HCT116 (cell line): ENCODE measurements at regions not wholly inside any gene's neighbourhood (a gene's known extent, or its start where the extent isn't known, plus 50 kb on each side); places are given as distances from the start of the nearest gene placed in this dataset.

Source experiments
- CEBPB ChIP-seq: IDR thresholded peaks from 2 replicates; pipeline ENCODE4 v1.6.1; 2012; ENCODE audit warnings: low read depth
- EGR1 ChIP-seq: IDR thresholded peaks from 2 replicates; pipeline ENCODE4 v1.6.1; 2012; ENCODE audit warnings: low read depth
- ELF1 ChIP-seq: IDR thresholded peaks from 2 replicates; pipeline ENCODE4 v1.6.1; 2012; ENCODE audit warnings: low read depth, borderline replicate concordance
- EZH2 ChIP-seq: fragments of 200-600 bp; sonication (generic); IDR thresholded peaks from 2 replicates; pipeline ENCODE4 v1.6.1; 2017; ENCODE audit warnings: antibody characterized with exemption, mixed run types
- FOSL1 ChIP-seq: IDR thresholded peaks from 2 replicates; pipeline ENCODE4 v1.6.1; 2012; ENCODE audit warnings: low read depth
- JUND ChIP-seq: IDR thresholded peaks from 2 replicates; pipeline ENCODE4 v1.6.1; 2012
- POLR2A ChIP-seq: IDR thresholded peaks from 2 replicates; pipeline ENCODE4 v1.7.0; 2011; ENCODE audit warnings: borderline replicate concordance; ENCODE audit not compliant: insufficient read depth, insufficient read length; ENCODE audit errors: extremely low read depth
- POLR2AphosphoS5 ChIP-seq: IDR thresholded peaks from 2 replicates; pipeline ENCODE4 v1.6.1; 2011; ENCODE audit warnings: mild to moderate bottlenecking, low read depth, low read length, moderate library complexity
- SIN3A ChIP-seq: IDR thresholded peaks from 2 replicates; pipeline ENCODE4 v1.6.1; 2012; ENCODE audit warnings: low read depth
- YY1 ChIP-seq: IDR thresholded peaks from 2 replicates; pipeline ENCODE4 v1.6.1; 2011; ENCODE audit warnings: low read length, low read depth, moderate library complexity, mild to moderate bottlenecking; ENCODE audit not compliant: insufficient replicate concordance; ENCODE audit errors: extremely low read depth
- ZNF274 ChIP-seq: fragments of 200-500 bp; sonication (Bioruptor generic); IDR thresholded peaks from 2 replicates; pipeline ENCODE4 v1.6.1; 2014; ENCODE audit warnings: mild to moderate bottlenecking, low read depth, low read length, inconsistent platforms
- TF ChIP-seq, protein P1 (sequence below), 3 experiments: fragments of 200-600 bp in 1 of 3; sonication (generic) in 1 of 3; IDR thresholded peaks in 2 of 3; conservative IDR thresholded peaks in 1 of 3; 2 replicates each; pipeline ENCODE4 v1.5.1; 2012 to 2017; ENCODE audit warnings: low read depth in 2 of 3, low read length in 2 of 3, antibody characterized with exemption in 1 of 3, borderline replicate concordance in 1 of 3, control low read depth in 1 of 3, mild to moderate bottlenecking in 1 of 3, mixed read lengths in 1 of 3, mixed run types in 1 of 3, moderate library complexity in 1 of 3; ENCODE audit not compliant: insufficient read depth in 1 of 3
- TF ChIP-seq, protein P2 (sequence below): IDR thresholded peaks from 2 replicates; pipeline ENCODE4 v1.6.1; 2011; ENCODE audit warnings: mild to moderate bottlenecking, low read length, moderate library complexity; ENCODE audit not compliant: insufficient replicate concordance; ENCODE audit errors: extremely low read depth
- TF ChIP-seq, protein P3 (sequence below): IDR thresholded peaks from 2 replicates; pipeline ENCODE4 v1.6.1; 2012

DNA sequence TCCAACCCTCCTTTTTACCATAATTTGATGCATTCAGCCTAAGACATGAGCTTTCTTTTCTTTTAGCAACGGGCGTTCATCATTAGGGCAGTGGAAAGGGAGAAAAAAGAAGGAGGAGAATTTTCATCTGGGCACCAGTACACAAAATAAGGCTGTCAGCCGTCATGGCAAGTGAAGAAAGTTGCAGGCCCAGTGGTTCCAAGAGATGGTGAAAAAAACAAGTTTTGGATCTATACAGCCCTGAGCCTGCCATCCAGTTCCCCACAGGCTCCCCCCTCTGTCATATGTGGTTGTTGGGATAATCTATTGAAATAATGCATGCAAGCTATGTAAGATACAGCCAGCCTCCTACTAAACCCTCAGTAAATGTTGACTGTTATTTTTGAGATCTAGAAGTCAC lies 500.6 kb upstream of the PROK2 start:
- TF ChIP-seq POLR2AphosphoS5 (no peak), POLR2A (no peak), EZH2 (no peak), YY1 (no peak), CEBPB (no peak), ELF1 (no peak), EGR1 (no peak), ZNF274 (no peak), SIN3A (no peak), JUND (no peak), FOSL1 (no peak)
- TF ChIP-seq, protein P1, sequence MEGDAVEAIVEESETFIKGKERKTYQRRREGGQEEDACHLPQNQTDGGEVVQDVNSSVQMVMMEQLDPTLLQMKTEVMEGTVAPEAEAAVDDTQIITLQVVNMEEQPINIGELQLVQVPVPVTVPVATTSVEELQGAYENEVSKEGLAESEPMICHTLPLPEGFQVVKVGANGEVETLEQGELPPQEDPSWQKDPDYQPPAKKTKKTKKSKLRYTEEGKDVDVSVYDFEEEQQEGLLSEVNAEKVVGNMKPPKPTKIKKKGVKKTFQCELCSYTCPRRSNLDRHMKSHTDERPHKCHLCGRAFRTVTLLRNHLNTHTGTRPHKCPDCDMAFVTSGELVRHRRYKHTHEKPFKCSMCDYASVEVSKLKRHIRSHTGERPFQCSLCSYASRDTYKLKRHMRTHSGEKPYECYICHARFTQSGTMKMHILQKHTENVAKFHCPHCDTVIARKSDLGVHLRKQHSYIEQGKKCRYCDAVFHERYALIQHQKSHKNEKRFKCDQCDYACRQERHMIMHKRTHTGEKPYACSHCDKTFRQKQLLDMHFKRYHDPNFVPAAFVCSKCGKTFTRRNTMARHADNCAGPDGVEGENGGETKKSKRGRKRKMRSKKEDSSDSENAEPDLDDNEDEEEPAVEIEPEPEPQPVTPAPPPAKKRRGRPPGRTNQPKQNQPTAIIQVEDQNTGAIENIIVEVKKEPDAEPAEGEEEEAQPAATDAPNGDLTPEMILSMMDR (IDR thresholded peaks at IDR 0.05 in 2 of 3, conservative IDR thresholded peaks at IDR 0.05 in 1 of 3; ENCODE audit: borderline replicate concordance in 1 of 3, insufficient read depth in 1 of 3, low read depth in 2 of 3, low read length in 2 of 3) = no peak
- TF ChIP-seq, protein P2, sequence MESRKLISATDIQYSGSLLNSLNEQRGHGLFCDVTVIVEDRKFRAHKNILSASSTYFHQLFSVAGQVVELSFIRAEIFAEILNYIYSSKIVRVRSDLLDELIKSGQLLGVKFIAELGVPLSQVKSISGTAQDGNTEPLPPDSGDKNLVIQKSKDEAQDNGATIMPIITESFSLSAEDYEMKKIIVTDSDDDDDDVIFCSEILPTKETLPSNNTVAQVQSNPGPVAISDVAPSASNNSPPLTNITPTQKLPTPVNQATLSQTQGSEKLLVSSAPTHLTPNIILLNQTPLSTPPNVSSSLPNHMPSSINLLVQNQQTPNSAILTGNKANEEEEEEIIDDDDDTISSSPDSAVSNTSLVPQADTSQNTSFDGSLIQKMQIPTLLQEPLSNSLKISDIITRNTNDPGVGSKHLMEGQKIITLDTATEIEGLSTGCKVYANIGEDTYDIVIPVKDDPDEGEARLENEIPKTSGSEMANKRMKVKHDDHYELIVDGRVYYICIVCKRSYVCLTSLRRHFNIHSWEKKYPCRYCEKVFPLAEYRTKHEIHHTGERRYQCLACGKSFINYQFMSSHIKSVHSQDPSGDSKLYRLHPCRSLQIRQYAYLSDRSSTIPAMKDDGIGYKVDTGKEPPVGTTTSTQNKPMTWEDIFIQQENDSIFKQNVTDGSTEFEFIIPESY = no peak
- TF ChIP-seq, protein P3, sequence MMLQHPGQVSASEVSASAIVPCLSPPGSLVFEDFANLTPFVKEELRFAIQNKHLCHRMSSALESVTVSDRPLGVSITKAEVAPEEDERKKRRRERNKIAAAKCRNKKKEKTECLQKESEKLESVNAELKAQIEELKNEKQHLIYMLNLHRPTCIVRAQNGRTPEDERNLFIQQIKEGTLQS = no peak
